ENCODE measurements at regions not wholly inside any gene's neighbourhood (a gene's known extent, or its start where the extent isn't known, plus 50 kb on each side); places are given as distances from the start of the nearest gene placed in this dataset.

GRCh38 chr13:47790755-47791154 lies 210.3 kb downstream of the SUCLA2 start:
- Histone ChIP-seq H3K9ac (ENCODE audit: low read depth in 2 of 2, low read length in 2 of 2) (no peak overlapping the region), H3K27me3 (no peaks in the 10 kb centered on the region), H3K4me3 (no peak overlapping the region), H3K4me1 (no peaks in the 10 kb centered on the region), H3K36me3 (no peaks in the 10 kb centered on the region), H3K9me3 (no peaks in the 10 kb centered on the region), H3K27ac (no peak overlapping the region)
- TF ChIP-seq CTCF (IDR thresholded peaks at IDR 0.05) = no peak
- DNase-seq = no peak
- intact Hi-C loops (cut with DNase I) = no loop called here

GRCh38 chr13:47788844-47789243 lies 212.2 kb downstream of the SUCLA2 start:
- DNase-seq = no peak
- no peak overlapping the region for H3K4me3 ChIP-seq
- no peak overlapping the region for H3K27ac ChIP-seq
- no peaks in the 10 kb centered on the region for H3K27me3 ChIP-seq
- no peaks in the 10 kb centered on the region for H3K4me1 ChIP-seq
- H3K36me3 ChIP-seq = no peaks in the 10 kb centered on the region
- H3K9me3 ChIP-seq = no peaks in the 10 kb centered on the region
- TF ChIP-seq CTCF (IDR thresholded peaks at IDR 0.05) = no peak
- no peak overlapping the region for H3K9ac ChIP-seq (ENCODE audit: low read depth in 2 of 2, low read length in 2 of 2)
- intact Hi-C loops (cut with DNase I) = no loop called here

- no peak for TF ChIP-seq CTCF (IDR thresholded peaks at IDR 0.05)
- Histone ChIP-seq H3K9ac (ENCODE audit: low read depth in 2 of 2, low read length in 2 of 2) (no peak overlapping the region), H3K27ac (no peak overlapping the region), H3K36me3 (no peaks in the 10 kb centered on the region), H3K27me3 (no peaks in the 10 kb centered on the region), H3K4me1 (no peaks in the 10 kb centered on the region), H3K4me3 (no peak overlapping the region), H3K9me3 (no peaks in the 10 kb centered on the region)
- DNase-seq = no peak
- intact Hi-C loops (cut with DNase I) = loop anchor here (5.0 kb wide), 1 partner anchor 942 kb away; no protein-coding TSS in a partner anchor
These were observed 226.4 kb downstream of the SUCLA2 start for GRCh38 chr13:47774671-47774994.

- Histone ChIP-seq H3K27me3 (no peaks in the 10 kb centered on the region), H3K4me1 (no peaks in the 10 kb centered on the region), H3K27ac (no peak overlapping the region), H3K4me3 (no peak overlapping the region), H3K36me3 (no peaks in the 10 kb centered on the region), H3K9me3 (no peaks in the 10 kb centered on the region), H3K9ac (ENCODE audit: low read depth in 2 of 2, low read length in 2 of 2) (no peak overlapping the region)
- TF ChIP-seq CTCF (IDR thresholded peaks at IDR 0.05) = no peak
- intact Hi-C loops (cut with DNase I) = no loop called here
- DNase-seq = no peak
These were observed 236.3 kb downstream of the SUCLA2 start for GRCh38 chr13:47764817-47765216.

GRCh38 chr13:47757466-47758080 lies 243.5 kb downstream of the SUCLA2 start:
- Histone ChIP-seq H3K36me3 (no peaks in the 10 kb centered on the region), H3K27ac (no peak overlapping the region), H3K27me3 (no peaks in the 10 kb centered on the region), H3K9ac (ENCODE audit: low read depth in 2 of 2, low read length in 2 of 2) (no peak overlapping the region), H3K4me1 (no peaks in the 10 kb centered on the region), H3K9me3 (no peaks in the 10 kb centered on the region), H3K4me3 (no peak overlapping the region)
- TF ChIP-seq CTCF (IDR thresholded peaks at IDR 0.05) = no peak
- DNase-seq = no peak
- intact Hi-C loops (cut with DNase I) = no loop called here

Measured in colonic mucosa (tissue), 4 donors.